ENCODE measurements at regions not wholly inside any gene's neighbourhood (a gene's known extent, or its start where the extent isn't known, plus 50 kb on each side); places are given as distances from the start of the nearest gene placed in this dataset.

GRCh38 chr15:31234815-31235214 is 91.8 kb upstream of the KLF13 start:
- Histone ChIP-seq H3K9me3 (ENCODE audit: control insufficient read depth, insufficient read depth, low read length) (no peaks in the 10 kb centered on the region), H3K36me3 (ENCODE audit: insufficient read depth, low read length) (no peaks in the 10 kb centered on the region), H3K9ac (ENCODE audit: low read depth, low read length) (no peak overlapping the region), H3K4me1 (ENCODE audit: insufficient read depth, low read length) (peaks cover 9% of the 10 kb centered on the region; the same call in 1 of the 2 replicates)

GRCh38 chr15:31235311-31236183 is 91.1 kb upstream of the KLF13 start:
- no peak overlapping the region for H3K9ac ChIP-seq (ENCODE audit: low read depth, low read length)
- peaks cover 9% of the 10 kb centered on the region; the same call in 1 of the 2 replicates for H3K4me1 ChIP-seq (ENCODE audit: insufficient read depth, low read length)
- no peaks in the 10 kb centered on the region for H3K9me3 ChIP-seq (ENCODE audit: control insufficient read depth, insufficient read depth, low read length)
- H3K36me3 ChIP-seq (ENCODE audit: insufficient read depth, low read length): no peaks in the 10 kb centered on the region

- Histone ChIP-seq H3K9me3 (ENCODE audit: control insufficient read depth, insufficient read depth, low read length) (no peaks in the 10 kb centered on the region), H3K4me1 (ENCODE audit: insufficient read depth, low read length) (peaks cover 9% of the 10 kb centered on the region; the same call in 1 of the 2 replicates), H3K36me3 (ENCODE audit: insufficient read depth, low read length) (no peaks in the 10 kb centered on the region), H3K9ac (ENCODE audit: low read depth, low read length) (no peak overlapping the region)
These were observed 90.2 kb upstream of the KLF13 start for GRCh38 chr15:31236184-31237042.

GRCh38 chr15:31237043-31237324 is 89.7 kb upstream of the KLF13 start:
- Histone ChIP-seq H3K4me1 (ENCODE audit: insufficient read depth, low read length) (peaks cover 9% of the 10 kb centered on the region; the same call in 1 of the 2 replicates), H3K36me3 (ENCODE audit: insufficient read depth, low read length) (no peaks in the 10 kb centered on the region), H3K9me3 (ENCODE audit: control insufficient read depth, insufficient read depth, low read length) (no peaks in the 10 kb centered on the region), H3K9ac (ENCODE audit: low read depth, low read length) (no peak overlapping the region)

GRCh38 chr15:31238906-31239305 is 87.7 kb upstream of the KLF13 start:
- Histone ChIP-seq H3K9me3 (ENCODE audit: control insufficient read depth, insufficient read depth, low read length) (no peaks in the 10 kb centered on the region), H3K9ac (ENCODE audit: low read depth, low read length) (no peak overlapping the region), H3K36me3 (ENCODE audit: insufficient read depth, low read length) (no peaks in the 10 kb centered on the region), H3K4me1 (ENCODE audit: insufficient read depth, low read length) (peaks cover 9% of the 10 kb centered on the region; the same call in 1 of the 2 replicates)

- no peaks in the 10 kb centered on the region for H3K36me3 ChIP-seq (ENCODE audit: insufficient read depth, low read length)
- no peaks in the 10 kb centered on the region for H3K9me3 ChIP-seq (ENCODE audit: control insufficient read depth, insufficient read depth, low read length)
- H3K4me1 ChIP-seq (ENCODE audit: insufficient read depth, low read length): peaks cover 9% of the 10 kb centered on the region; the same call in 1 of the 2 replicates
- H3K9ac ChIP-seq (ENCODE audit: low read depth, low read length): no peak overlapping the region
These were observed 87.2 kb upstream of the KLF13 start for GRCh38 chr15:31239409-31239808.

- Histone ChIP-seq H3K9me3 (ENCODE audit: control insufficient read depth, insufficient read depth, low read length) (no peaks in the 10 kb centered on the region), H3K4me1 (ENCODE audit: insufficient read depth, low read length) (no peaks in the 10 kb centered on the region; the same call in 1 of the 2 replicates), H3K9ac (ENCODE audit: low read depth, low read length) (no peak overlapping the region), H3K36me3 (ENCODE audit: insufficient read depth, low read length) (no peaks in the 10 kb centered on the region)
These were observed 84.6 kb upstream of the KLF13 start for GRCh38 chr15:31241888-31242522.

GRCh38 chr15:31243895-31244294 is 82.7 kb upstream of the KLF13 start:
- Histone ChIP-seq H3K4me1 (ENCODE audit: insufficient read depth, low read length) (no peaks in the 10 kb centered on the region), H3K9ac (ENCODE audit: low read depth, low read length) (no peak overlapping the region), H3K36me3 (ENCODE audit: insufficient read depth, low read length) (no peaks in the 10 kb centered on the region), H3K9me3 (ENCODE audit: control insufficient read depth, insufficient read depth, low read length) (no peaks in the 10 kb centered on the region)

- H3K9me3 ChIP-seq (ENCODE audit: control insufficient read depth, insufficient read depth, low read length): no peaks in the 10 kb centered on the region
- no peaks in the 10 kb centered on the region for H3K36me3 ChIP-seq (ENCODE audit: insufficient read depth, low read length)
- H3K4me1 ChIP-seq (ENCODE audit: insufficient read depth, low read length): no peaks in the 10 kb centered on the region
- H3K9ac ChIP-seq (ENCODE audit: low read depth, low read length): no peak overlapping the region
These were observed 81.4 kb upstream of the KLF13 start for GRCh38 chr15:31245135-31245689.

- Histone ChIP-seq H3K36me3 (ENCODE audit: insufficient read depth, low read length) (no peaks in the 10 kb centered on the region), H3K4me1 (ENCODE audit: insufficient read depth, low read length) (no peaks in the 10 kb centered on the region), H3K9ac (ENCODE audit: low read depth, low read length) (no peak overlapping the region), H3K9me3 (ENCODE audit: control insufficient read depth, insufficient read depth, low read length) (no peaks in the 10 kb centered on the region)
These were observed 80.9 kb upstream of the KLF13 start for GRCh38 chr15:31245756-31246155.

GRCh38 chr15:31247404-31247803 is 79.2 kb upstream of the KLF13 start:
- no peak overlapping the region for H3K9ac ChIP-seq (ENCODE audit: low read depth, low read length)
- H3K9me3 ChIP-seq (ENCODE audit: control insufficient read depth, insufficient read depth, low read length): no peaks in the 10 kb centered on the region
- no peaks in the 10 kb centered on the region for H3K4me1 ChIP-seq (ENCODE audit: insufficient read depth, low read length)
- no peaks in the 10 kb centered on the region for H3K36me3 ChIP-seq (ENCODE audit: insufficient read depth, low read length)

GRCh38 chr15:31248263-31248662 is 78.4 kb upstream of the KLF13 start:
- H3K9ac ChIP-seq (ENCODE audit: low read depth, low read length): no peak overlapping the region
- no peaks in the 10 kb centered on the region for H3K9me3 ChIP-seq (ENCODE audit: control insufficient read depth, insufficient read depth, low read length)
- no peaks in the 10 kb centered on the region for H3K36me3 ChIP-seq (ENCODE audit: insufficient read depth, low read length)
- no peaks in the 10 kb centered on the region for H3K4me1 ChIP-seq (ENCODE audit: insufficient read depth, low read length)

GRCh38 chr15:31248951-31249350 is 77.7 kb upstream of the KLF13 start:
- Histone ChIP-seq H3K4me1 (ENCODE audit: insufficient read depth, low read length) (no peaks in the 10 kb centered on the region), H3K9ac (ENCODE audit: low read depth, low read length) (no peak overlapping the region), H3K36me3 (ENCODE audit: insufficient read depth, low read length) (no peaks in the 10 kb centered on the region), H3K9me3 (ENCODE audit: control insufficient read depth, insufficient read depth, low read length) (no peaks in the 10 kb centered on the region)

- Histone ChIP-seq H3K9ac (ENCODE audit: low read depth, low read length) (no peak overlapping the region), H3K9me3 (ENCODE audit: control insufficient read depth, insufficient read depth, low read length) (no peaks in the 10 kb centered on the region), H3K4me1 (ENCODE audit: insufficient read depth, low read length) (no peaks in the 10 kb centered on the region), H3K36me3 (ENCODE audit: insufficient read depth, low read length) (no peaks in the 10 kb centered on the region)
These were observed 76.6 kb upstream of the KLF13 start for GRCh38 chr15:31250033-31250432.
